GM19043 (cell line): ENCODE measurements at regions not wholly inside any gene's neighbourhood (a gene's known extent, or its start where the extent isn't known, plus 50 kb on each side); places are given as distances from the start of the nearest gene placed in this dataset.

ENCODE experiments used
- ATAC-seq: cut with Tn5 transposase; IDR thresholded peaks from one replicate; pipeline ENCODE4 v1.9.1; 2021; ENCODE audit warnings: low read depth; ENCODE audit not compliant: unreplicated experiment

GRCh38 chr22:47377926-47378560 lies 615.6 kb downstream of the TBC1D22A start:
- no peak for ATAC-seq

- no peak for ATAC-seq
Observed at GRCh38 chr22:47376901-47377505, 614.6 kb downstream of the TBC1D22A start.

GRCh38 chr22:47376322-47376700 lies 613.9 kb downstream of the TBC1D22A start:
- ATAC-seq = no peak

- no peak for ATAC-seq
Observed at GRCh38 chr22:47375621-47376321, 613.3 kb downstream of the TBC1D22A start.

GRCh38 chr22:47374901-47375575 lies 612.6 kb downstream of the TBC1D22A start:
- ATAC-seq = no peak

- ATAC-seq = no peak
Observed at GRCh38 chr22:47374273-47374771, 611.9 kb downstream of the TBC1D22A start.

GRCh38 chr22:47373648-47374272 lies 611.3 kb downstream of the TBC1D22A start:
- ATAC-seq = no peak

GRCh38 chr22:47372596-47373385 lies 610.3 kb downstream of the TBC1D22A start:
- ATAC-seq = no peak

GRCh38 chr22:47372111-47372581 lies 609.7 kb downstream of the TBC1D22A start:
- no peak for ATAC-seq

- no peak for ATAC-seq
Observed at GRCh38 chr22:47371263-47372090, 609.0 kb downstream of the TBC1D22A start.

- ATAC-seq = no peak
Observed at GRCh38 chr22:47370448-47371262, 608.2 kb downstream of the TBC1D22A start.

GRCh38 chr22:47369431-47370015 lies 607.1 kb downstream of the TBC1D22A start:
- ATAC-seq = no peak

- ATAC-seq = no peak
Observed at GRCh38 chr22:47369020-47369419, 606.6 kb downstream of the TBC1D22A start.

GRCh38 chr22:47367993-47368945 lies 605.8 kb downstream of the TBC1D22A start:
- no peak for ATAC-seq

- ATAC-seq = no peak
Observed at GRCh38 chr22:47367107-47367690, 604.7 kb downstream of the TBC1D22A start.

GRCh38 chr22:47366026-47366767 lies 603.7 kb downstream of the TBC1D22A start:
- ATAC-seq = no peak
